ENCODE measurements at regions not wholly inside any gene's neighbourhood (a gene's known extent, or its start where the extent isn't known, plus 50 kb on each side); places are given as distances from the start of the nearest gene placed in this dataset.

DNA sequence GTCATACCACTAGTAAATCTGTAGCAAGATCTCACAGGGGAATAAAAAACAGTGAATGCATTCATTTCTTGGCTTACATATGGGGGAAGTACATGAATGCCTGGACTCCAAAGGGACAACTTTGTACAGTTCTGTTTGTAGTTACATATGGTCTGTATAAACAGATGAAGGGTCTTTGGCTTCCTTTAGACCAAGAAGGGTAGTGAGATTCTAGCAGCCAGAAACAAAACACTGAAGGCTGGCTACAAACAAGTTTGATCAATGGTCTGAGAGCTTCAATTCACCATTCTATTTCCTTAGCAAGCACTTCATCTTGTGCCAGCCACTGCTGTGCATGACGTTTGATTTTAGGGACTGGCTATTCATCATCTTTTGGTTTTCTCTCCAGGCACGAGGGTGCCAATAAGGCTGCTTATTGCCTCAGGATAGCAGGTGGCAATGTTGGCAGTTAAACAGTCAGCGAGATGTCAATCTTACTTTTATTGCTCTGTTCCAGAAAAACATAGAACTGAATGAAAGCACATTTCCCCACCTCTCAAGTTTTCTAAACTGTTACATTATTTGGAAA is 313.7 kb upstream of the COL8A1 start:
- TF ChIP-seq EZH2phosphoT487 (IDR thresholded peaks at IDR 0.05; ENCODE audit: low read depth, severe bottlenecking, unreplicated experiment) = no peak
- TF ChIP-seq, protein P1, sequence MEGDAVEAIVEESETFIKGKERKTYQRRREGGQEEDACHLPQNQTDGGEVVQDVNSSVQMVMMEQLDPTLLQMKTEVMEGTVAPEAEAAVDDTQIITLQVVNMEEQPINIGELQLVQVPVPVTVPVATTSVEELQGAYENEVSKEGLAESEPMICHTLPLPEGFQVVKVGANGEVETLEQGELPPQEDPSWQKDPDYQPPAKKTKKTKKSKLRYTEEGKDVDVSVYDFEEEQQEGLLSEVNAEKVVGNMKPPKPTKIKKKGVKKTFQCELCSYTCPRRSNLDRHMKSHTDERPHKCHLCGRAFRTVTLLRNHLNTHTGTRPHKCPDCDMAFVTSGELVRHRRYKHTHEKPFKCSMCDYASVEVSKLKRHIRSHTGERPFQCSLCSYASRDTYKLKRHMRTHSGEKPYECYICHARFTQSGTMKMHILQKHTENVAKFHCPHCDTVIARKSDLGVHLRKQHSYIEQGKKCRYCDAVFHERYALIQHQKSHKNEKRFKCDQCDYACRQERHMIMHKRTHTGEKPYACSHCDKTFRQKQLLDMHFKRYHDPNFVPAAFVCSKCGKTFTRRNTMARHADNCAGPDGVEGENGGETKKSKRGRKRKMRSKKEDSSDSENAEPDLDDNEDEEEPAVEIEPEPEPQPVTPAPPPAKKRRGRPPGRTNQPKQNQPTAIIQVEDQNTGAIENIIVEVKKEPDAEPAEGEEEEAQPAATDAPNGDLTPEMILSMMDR (IDR thresholded peaks at IDR 0.05; ENCODE audit: poor library complexity) = no peak
- TF ChIP-seq EZH2 (IDR thresholded peaks at IDR 0.05; ENCODE audit: borderline replicate concordance) = no peak
